Psoas muscle (tissue), 7 donors: ENCODE measurements at regions not wholly inside any gene's neighbourhood (a gene's known extent, or its start where the extent isn't known, plus 50 kb on each side); places are given as distances from the start of the nearest gene placed in this dataset.

Experiments
- ATAC-seq, 4 donors: fragments of 200-7000 bp; cut with Tn5 transposase; one replicate each; pipeline ENCODE4 v1.9.1; 2020; ENCODE audit warnings: moderate library complexity in 3 of 4, mild to moderate bottlenecking in 2 of 4
- DNase-seq, 2 donors: peaks; one replicate each; pipeline ENCODE4 v3.0.0-alpha.2; 2020
- H3K27ac ChIP-seq: fragments of 200-600 bp; one replicate; pipeline ENCODE4 v1.8.0; 2022
- H3K27me3 ChIP-seq, 3 donors: fragments of 200-600 bp in 1 of 3; one replicate each; pipeline versions ENCODE4 v1.6.1 to v1.8.0; 2013 to 2022; ENCODE audit warnings: low read length in 2 of 3, mild to moderate bottlenecking in 2 of 3, moderate library complexity in 1 of 3; ENCODE audit not compliant: insufficient read depth in 3 of 3
- H3K36me3 ChIP-seq, 2 donors: fragments of 200-600 bp in 1 of 2; one replicate each; pipeline versions ENCODE4 v1.6.1 to v1.8.0; 2013 to 2022; ENCODE audit warnings: low read depth in 1 of 2, mild to moderate bottlenecking in 1 of 2, moderate library complexity in 1 of 2; ENCODE audit not compliant: insufficient read depth in 1 of 2
- H3K4me1 ChIP-seq: fragments of 200-600 bp; one replicate; pipeline ENCODE4 v1.8.0; 2022
- H3K4me3 ChIP-seq: fragments of 200-600 bp; one replicate; pipeline ENCODE4 v1.8.0; 2022; ENCODE audit warnings: mild to moderate bottlenecking
- H3K9me3 ChIP-seq: fragments of 200-600 bp; one replicate; pipeline ENCODE4 v1.8.0; 2022
- CTCF ChIP-seq: fragments of 200-600 bp; IDR thresholded peaks from one replicate; pipeline ENCODE4 v1.8.0; 2022; ENCODE audit warnings: antibody characterized with exemption
- WGBS, 3 donors: extraction: QIAGEN DNeasy Blood & Tissue Kit; methylation state at CpG; one replicate each; pipeline versions ENCODE4 v1.1.6 to v1.1.7; 2013; 5-methylcytosine and 5-hydroxymethylcytosine counted together
- intact Hi-C, 2 donors: fragments of 100-400 bp; cut with DNase I; formaldehyde crosslinking; loops; one replicate each; pipeline versions ENCODE4 v1.11.0 to v1.14.2; 2022
- donor health status: healthy with polysubstance abuse.
- donor health status: DM: no; HTN: no; CAD: no; lungs with moderate emphysema.
- donor health status: Bipolar disorder and iron deficiency.
- donor health status: healthy.
- donor health status: DM: yes; HTN: yes; CAD: no.
- donor health status: DM: no; HTN: no; CAD: no.
- donor health status: DM: yes; HTN: yes; CAD: no.

- no peak for TF ChIP-seq CTCF
- Histone ChIP-seq H3K27me3 (no peaks in the 10 kb centered on the region), H3K36me3 (no peaks in the 10 kb centered on the region), H3K27ac (no peak overlapping the region), H3K4me1 (no peaks in the 10 kb centered on the region), H3K4me3 (no peak overlapping the region), H3K9me3 (no peaks in the 10 kb centered on the region)
- WGBS, 3 donors: 85 to 98% (median 93%) methylated on average over 1 of the region's 1 CpG
- intact Hi-C loops: no loop called here
- no peak for DNase-seq
- ATAC-seq: no peak
Measured at GRCh38 chr11:106179048-106179447, 101.6 kb downstream of the AASDHPPT start.

GRCh38 chr11:106186630-106187029 is 109.2 kb downstream of the AASDHPPT start:
- Histone ChIP-seq H3K27ac (no peak overlapping the region), H3K27me3 (no peaks in the 10 kb centered on the region), H3K4me1 (no peaks in the 10 kb centered on the region), H3K4me3 (no peak overlapping the region), H3K9me3 (no peaks in the 10 kb centered on the region), H3K36me3 (no peaks in the 10 kb centered on the region)
- ATAC-seq: no peak
- DNase-seq: no peak
- no peak for TF ChIP-seq CTCF
- intact Hi-C loops: no loop called here
- WGBS, 3 donors: 59 to 66% (median 65%) methylated on average over 2 of the region's 2 CpGs

GRCh38 chr11:106187860-106188456 is 110.5 kb downstream of the AASDHPPT start:
- H3K4me1 ChIP-seq: no peaks in the 10 kb centered on the region
- no peaks in the 10 kb centered on the region for H3K36me3 ChIP-seq
- WGBS, 3 donors: 23 to 45% (median 28%) methylated on average over 2 of the region's 2 CpGs
- no peak for TF ChIP-seq CTCF
- H3K27ac ChIP-seq: no peak overlapping the region
- H3K9me3 ChIP-seq: no peaks in the 10 kb centered on the region
- intact Hi-C loops: no loop called here
- no peak overlapping the region for H3K4me3 ChIP-seq
- H3K27me3 ChIP-seq: no peaks in the 10 kb centered on the region
- ATAC-seq (no peak), DNase-seq (no peak)

GRCh38 chr11:106193956-106194355 is 116.5 kb downstream of the AASDHPPT start:
- 36 to 48% (median 39%) methylated on average over 2 of the region's 2 CpGs for WGBS, 3 donors
- no peak for TF ChIP-seq CTCF
- H3K4me1 ChIP-seq: no peaks in the 10 kb centered on the region
- no peak overlapping the region for H3K27ac ChIP-seq
- DNase-seq: no peak
- no peaks in the 10 kb centered on the region for H3K9me3 ChIP-seq
- H3K27me3 ChIP-seq: no peaks in the 10 kb centered on the region
- intact Hi-C loops: no loop called here
- no peak for ATAC-seq
- no peaks in the 10 kb centered on the region for H3K36me3 ChIP-seq
- H3K4me3 ChIP-seq: no peak overlapping the region

- Histone ChIP-seq H3K9me3 (no peaks in the 10 kb centered on the region), H3K4me3 (no peak overlapping the region), H3K27me3 (no peaks in the 10 kb centered on the region), H3K36me3 (no peaks in the 10 kb centered on the region), H3K4me1 (no peaks in the 10 kb centered on the region), H3K27ac (no peak overlapping the region)
- ATAC-seq: no peak
- intact Hi-C loops: no loop called here
- DNase-seq: no peak
- TF ChIP-seq CTCF: no peak
Measured at GRCh38 chr11:106197438-106197837, 120.0 kb downstream of the AASDHPPT start.
